Neural cell (in vitro differentiated cells): ENCODE measurements at regions not wholly inside any gene's neighbourhood (a gene's known extent, or its start where the extent isn't known, plus 50 kb on each side); places are given as distances from the start of the nearest gene placed in this dataset.

Source experiments
- EP300 ChIP-seq: fragments of 450-650 bp; conservative IDR thresholded peaks from 2 replicates; pipeline ENCODE4 v1.6.1; 2014; ENCODE audit warnings: antibody characterized with exemption, mild to moderate bottlenecking, moderate library complexity; ENCODE audit not compliant: poor library complexity, severe bottlenecking
- EZH2 ChIP-seq: fragments of 200-600, 300-800 bp; shearing (Covaris generic), sonication (generic); IDR thresholded peaks from 2 replicates; pipeline ENCODE4 v1.6.1; 2014; ENCODE audit warnings: antibody characterized with exemption, low read length, borderline replicate concordance, mild to moderate bottlenecking; ENCODE audit not compliant: insufficient read depth, poor library complexity, severe bottlenecking
- TAF1 ChIP-seq: IDR thresholded peaks from 2 replicates; pipeline ENCODE4 v1.6.1; 2012; ENCODE audit warnings: low read depth

DNA sequence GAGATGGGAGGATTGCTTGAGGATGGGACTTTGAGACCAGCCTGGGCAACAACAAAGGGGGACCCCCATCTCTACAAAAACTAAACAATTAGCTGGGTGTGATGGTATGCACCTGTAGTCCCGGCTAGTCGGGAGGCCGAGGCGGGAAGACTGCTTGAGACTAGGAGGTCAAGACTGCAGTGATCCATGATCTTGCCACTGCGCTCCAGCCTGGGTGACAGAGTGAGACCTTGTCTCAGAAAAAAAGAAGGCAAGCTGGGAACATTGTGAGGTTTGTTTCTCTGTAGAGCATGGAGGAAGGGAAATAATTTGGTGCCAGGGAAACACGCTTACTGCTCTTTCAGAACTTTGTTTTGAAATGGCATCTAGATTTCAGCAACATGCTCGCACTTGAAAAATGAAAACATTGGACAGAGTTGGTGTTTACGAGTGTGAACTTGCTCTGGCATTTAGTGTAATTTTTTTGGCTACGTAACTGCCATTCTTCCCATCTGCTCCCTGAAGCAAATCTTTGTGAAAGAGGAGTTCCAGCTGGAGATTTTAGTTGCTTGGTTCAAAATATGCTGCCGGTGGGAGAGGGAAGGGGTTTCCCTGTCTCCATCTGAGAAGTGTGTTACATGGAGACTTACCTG lies 125.6 kb upstream of the DLX2 start:
- TF ChIP-seq TAF1, result no peak
- no peak for TF ChIP-seq EZH2
- TF ChIP-seq EP300, result no peak
